DMS79 (cell line): ENCODE measurements at regions not wholly inside any gene's neighbourhood (a gene's known extent, or its start where the extent isn't known, plus 50 kb on each side); places are given as distances from the start of the nearest gene placed in this dataset.

Source experiments
- DNase-seq: peaks from one replicate; lab custom pipeline; 2025; lab: John Stamatoyannopoulos, UW

DNA sequence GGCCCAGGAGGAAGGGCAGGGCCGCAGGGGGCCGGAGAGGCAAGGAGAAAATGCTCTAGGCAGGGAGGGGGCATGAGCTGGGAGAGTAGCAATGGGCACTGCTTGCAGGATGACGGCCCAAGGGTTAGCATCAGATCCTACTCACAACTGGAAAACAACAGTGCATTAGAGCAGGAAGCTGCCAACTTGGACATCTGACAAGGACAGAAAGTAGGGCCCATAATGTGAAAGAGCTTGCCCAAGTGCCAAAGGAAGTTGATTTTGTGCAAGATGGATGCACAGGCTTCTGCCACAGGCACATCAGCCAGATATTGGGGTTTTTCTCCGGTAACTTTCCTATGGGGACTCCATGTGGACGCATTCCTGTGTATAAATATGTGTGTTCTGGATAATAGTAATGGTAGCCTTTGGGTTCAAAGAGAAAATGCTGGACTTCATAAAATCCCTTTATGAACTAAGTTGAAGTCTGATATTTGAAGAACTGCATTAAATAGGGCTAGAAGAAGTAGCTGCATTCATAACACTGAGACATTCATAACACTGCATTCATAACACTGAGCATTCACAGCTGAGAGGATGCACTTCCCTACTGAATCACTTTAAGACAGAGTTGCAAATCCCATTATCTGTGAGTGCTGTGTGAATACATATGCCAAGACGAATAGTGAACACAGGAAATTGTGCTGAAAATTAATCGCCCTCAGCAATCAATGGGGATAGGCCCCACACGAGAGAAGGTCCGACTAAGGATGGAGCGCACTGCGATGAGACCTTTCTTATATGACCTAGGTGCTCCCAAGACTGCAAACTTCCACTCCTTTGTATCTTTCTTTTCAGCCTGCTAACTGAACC lies 235.6 kb upstream of the PRDM1 start:
- no peak for DNase-seq

DNA sequence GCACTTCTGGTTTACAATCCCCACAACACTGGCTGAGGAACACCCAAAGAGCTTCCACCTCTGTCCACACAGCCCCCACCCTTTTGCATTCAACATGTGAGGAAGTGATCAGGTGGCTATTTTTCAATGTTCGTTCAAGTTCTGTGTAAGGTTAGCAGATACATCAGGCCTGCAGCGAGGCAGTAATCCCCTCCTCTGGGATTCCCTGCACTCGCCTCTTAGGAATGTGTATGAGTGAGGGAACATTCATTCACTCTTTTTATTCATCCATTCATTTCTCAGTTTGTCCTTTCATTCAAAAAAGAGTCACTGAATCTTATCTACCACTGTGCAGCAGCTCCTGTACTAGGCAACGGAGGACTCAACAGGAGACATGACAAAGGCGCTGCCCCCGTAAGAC lies 236.4 kb upstream of the PRDM1 start:
- DNase-seq = no peak

DNA sequence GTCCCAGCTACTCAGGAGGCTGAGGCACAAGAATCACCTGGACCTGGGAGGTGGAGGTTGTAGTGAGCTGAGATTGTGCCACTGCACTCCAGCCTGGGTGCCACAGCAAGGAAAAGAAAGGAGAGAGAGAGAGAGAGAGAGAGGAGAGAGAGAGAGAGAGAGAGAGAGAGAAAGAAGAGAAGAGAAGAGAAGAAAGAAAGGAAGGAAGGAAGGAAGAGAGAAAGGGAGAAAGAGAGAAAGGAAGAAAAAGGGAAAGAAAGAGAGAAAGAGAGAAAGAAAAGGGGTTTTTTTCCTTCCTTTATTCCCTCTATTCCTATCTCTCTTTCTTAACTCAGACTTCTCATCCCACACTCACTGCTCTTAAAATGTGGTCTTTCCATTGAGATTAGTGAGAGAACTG lies 238.7 kb upstream of the PRDM1 start:
- DNase-seq = no peak

DNA sequence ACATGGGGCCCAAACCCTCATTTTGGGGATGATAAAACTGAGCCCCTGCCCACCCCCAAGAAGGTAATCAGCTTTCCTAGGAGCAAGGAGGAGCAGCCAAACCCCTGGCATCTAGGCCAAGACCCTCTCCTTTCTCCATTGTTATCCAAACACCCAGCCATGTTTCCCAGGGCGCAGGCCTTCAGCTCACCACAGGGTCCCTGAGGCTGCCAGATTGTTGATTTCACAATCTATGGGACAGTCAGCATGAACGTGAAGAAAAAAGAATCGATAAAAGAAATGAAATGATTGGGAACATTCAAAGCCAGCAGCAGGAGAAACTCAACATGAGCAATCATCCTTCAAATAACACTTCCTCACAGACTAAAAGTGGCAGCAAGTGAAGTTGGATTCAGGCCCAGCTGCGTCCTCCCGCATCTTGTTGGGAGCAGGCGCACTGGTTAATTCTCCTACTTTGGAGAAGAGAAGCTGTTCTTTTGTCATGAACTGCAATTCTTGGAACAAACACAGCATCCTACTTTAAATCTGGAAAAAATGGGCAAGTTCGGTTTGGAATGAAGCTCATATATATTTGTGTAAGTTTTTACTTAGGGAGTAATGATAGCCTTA lies 241.8 kb upstream of the PRDM1 start:
- no peak for DNase-seq

DNA sequence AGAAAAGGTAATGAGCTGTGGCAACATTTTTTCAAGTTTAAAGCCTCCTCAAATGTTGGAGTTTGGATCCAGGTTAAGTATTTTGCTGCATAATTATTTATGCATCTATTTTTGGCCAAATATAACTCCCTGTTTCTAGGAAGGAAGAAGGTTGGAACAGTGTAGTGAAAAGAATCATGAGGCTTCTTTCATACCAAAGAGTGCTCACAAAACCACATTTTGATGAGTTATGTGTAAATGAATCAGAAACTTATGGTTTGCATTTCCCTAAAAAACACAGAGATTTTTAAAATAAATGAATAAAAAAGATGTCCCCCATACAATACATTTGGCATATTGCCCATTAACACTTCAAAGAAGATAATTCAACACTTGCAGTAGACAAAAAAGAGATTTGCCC lies 246.9 kb upstream of the PRDM1 start:
- DNase-seq = no peak

DNA sequence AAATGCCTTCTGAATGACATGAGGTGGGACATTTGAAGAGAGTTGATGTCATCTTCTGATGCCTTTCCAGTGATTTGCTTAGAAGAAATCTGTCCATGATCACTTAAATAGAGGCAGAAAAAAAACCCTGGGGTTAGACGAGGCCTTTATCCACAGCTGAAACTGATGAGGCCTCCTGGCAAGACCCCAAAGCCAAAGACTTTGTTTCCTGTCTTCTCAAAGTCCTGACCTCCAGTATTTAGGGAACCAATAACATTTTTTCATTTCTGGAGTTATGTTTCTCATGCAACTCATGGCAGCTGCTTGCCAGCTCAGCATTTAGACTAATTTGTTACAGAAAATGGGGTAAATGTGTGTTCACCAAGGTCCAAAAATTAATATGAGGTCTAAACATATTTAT lies 248.0 kb upstream of the PRDM1 start:
- no peak for DNase-seq

DNA sequence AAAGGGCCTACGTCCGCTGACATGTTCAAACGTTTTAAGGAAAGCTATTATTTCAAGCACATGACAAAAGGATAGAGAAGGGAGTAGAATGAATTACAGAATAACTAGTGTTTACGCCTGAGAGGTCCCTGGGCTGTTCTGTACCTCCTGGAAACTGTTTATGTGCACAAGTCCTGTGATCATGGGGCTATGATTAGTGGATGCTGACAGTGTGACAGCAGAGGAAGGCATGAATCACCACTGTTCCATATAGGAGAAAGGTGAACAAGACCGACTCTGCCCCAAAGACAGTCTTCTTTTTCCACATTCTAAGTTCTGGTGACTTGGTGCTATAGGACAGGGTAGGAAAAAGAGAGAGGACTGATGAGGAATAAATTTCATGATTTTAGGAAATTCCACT lies 249.2 kb upstream of the PRDM1 start:
- DNase-seq = no peak

DNA sequence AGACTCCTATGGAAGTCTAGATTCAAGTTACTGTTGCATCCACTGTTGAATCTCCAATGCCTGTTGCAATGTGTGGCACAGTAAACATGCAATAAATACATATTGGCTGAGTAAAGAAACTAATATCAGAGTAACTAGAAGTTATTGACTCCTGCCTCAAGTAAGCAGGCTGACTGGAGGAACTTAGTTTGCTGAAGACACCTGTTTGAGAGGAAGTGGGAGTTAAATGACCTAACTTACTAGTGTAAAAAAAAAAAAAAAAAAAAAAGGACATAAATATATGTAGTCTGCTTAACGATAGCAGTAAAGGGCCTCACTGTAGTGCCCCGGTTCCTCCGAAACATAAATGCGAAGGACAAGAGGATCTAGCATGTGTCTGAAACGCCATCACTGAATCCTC lies 249.8 kb upstream of the PRDM1 start:
- DNase-seq = no peak

DNA sequence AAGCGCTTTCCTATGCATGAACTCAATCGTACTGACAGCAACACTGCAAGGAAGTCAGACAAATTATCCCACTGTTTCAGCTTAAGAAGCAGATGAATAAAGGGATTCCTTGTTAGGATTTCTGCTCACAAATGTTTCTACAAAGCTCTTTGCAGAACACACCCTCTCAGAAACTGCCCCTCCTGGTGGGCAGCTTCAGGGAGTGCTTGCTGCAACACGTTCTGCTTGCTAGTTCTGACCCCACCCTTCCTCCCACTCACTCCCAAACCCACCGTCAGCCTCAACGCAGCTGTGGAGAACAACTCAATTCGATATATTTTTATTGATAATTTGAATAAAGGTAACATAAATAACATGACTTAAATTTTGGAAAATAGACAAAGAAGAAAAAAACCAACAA lies 250.8 kb upstream of the PRDM1 start:
- no peak for DNase-seq

DNA sequence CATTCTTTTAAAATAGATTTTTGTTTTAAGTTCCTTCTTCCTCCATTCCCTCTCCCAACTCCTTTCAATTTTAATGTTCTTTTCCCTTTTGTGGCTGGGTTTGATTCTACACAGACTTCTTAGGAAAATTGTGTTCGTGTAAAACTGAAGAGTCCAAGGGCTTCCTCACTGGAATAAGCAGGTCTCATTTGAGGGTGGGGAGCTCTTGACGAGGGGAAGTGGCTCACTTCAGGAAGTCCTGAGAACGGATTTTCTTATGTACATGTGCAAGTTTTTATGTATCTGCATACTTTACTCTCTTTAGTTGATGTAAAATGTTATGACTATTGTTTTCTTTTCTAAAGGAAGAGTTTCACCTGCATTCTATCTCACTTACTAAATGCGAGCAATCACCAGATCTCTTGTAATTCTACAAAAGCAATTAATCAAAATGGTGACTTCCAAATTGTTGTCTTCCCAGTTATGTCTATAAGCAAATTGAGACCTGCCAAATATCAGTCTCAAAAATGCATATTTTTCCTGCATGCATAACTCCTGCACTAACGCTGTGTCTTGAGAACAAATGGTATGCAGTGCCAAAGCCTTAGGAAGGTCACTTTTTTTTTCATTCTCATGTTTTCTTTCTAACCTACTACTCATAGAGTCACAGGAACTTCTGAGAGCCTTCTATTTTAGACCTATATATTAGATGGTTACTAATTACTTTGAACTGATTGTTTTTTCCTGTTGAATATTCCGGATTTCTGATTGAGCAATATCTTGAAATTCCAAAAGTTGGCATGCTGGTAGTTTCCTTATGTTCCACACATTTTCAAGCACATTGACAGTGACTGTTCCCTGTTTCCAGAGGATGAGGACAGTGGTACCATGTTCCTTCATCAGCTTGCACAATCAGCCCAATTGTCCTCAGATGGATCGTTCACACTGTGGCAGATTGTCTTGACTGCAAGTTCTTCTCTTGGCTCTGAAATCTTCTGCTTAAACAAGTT lies 251.9 kb upstream of the PRDM1 start:
- no peak for DNase-seq

DNA sequence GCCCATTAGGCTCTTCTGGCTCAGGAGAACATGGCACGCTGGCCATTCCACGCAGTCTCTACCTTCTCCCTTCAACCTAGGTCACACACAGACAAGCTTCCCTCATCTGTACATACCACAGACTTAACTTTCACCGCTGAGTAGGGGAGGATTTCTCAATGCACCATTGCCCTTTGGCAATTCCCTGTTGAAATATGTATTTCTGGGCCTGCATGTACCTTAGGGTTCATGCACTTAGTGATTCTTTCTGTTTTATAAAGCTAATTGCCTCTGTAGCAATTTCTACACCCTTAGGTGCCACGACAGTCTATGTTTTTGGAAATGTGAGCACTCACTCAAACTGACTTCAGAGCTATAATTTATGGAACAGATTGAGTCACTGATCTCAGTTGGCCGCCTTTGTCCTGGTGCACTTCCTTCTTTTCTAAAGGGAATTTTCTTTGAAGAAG lies 253.8 kb upstream of the PRDM1 start:
- no peak for DNase-seq

DNA sequence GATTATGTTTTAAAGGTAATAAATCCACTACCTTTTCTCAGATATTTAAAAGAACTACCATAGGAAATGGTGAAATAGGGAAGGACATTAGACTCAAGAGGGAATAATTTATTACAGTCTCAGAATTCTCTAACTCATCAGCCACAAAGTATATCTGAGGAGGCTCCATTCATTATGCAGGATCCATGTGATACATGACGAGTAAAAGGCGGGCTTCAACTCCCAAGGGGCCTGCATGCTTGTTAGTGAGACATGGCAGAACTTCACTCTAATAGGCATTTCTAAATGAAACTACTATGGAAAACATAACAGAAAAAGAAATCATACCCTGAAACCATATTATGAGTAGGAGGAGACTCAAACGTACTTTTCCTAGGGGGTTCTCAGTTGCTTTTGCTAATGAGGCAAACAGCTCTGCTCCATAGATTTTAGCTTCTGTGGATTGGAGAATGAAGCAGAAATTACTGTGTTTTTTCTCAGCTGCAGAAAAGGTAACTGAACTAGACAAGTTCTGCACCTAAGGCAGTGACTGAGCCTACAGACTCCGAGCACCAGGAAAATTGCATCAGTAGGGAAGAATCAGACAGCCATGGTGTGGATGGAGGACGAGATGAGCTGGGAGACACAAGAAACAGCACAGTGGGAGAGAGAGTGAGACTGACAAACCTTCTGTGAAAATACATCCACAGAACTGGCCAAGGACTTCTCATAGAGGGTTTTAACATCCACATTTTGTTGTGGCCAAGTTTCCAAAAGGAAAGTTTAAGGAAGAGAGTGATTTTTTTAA lies 254.6 kb upstream of the PRDM1 start:
- no peak for DNase-seq

DNA sequence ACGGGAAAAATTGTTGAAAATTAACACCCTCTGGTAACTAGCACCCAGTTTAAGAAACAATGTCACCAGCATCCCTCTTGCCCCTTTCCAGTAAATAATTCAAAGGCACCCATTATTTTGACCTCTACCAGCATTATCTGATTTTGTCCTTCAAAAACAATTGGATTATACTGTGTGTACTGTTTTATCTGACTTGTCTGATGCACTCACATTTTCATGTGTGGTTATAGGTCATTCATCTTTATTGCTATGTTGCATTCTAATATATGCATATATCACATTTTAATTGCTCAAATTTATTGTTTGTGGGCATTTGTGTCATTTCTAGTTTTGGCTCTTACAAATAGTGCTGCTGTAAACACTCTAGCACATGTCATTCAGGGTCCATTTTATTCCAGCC lies 260.9 kb upstream of the PRDM1 start:
- DNase-seq = no peak

DNA sequence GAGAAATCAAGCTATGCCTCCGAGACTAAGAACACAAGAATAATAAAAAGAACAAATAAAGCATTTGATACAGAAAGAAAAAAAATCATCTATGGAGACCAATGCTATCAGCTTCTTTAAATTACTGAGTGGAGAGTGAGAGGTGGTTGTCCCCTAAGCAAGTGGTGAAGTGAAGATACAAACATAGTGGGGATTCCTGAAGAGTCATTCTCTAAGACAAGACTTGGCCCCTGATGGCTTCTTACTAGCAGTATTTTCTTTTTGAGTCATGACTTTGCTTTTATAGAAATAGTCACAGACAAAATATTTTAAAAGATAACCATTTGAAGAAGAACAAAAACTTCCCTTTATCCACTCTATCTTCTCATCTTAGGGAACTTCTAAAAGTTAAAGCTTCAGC lies 261.4 kb upstream of the PRDM1 start:
- no peak for DNase-seq

DNA sequence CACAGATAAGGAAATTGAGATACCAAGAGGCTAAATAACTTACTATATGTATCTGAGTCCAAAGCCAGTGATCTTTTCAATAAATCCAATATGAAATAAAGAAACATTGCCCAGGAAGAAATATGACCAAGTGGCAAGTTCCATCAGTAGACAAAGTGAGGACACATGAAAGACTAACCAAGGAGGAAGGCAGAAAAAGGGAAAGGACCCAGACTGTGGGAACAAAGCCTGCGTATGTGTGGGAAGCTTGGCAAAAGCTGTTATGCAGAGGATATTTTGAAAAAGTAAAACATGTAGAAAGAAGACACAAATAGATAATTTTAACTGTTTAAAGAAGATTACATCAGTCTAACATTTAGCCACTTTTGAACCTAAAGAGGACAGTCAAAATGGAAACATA lies 264.4 kb upstream of the PRDM1 start:
- DNase-seq = no peak

DNA sequence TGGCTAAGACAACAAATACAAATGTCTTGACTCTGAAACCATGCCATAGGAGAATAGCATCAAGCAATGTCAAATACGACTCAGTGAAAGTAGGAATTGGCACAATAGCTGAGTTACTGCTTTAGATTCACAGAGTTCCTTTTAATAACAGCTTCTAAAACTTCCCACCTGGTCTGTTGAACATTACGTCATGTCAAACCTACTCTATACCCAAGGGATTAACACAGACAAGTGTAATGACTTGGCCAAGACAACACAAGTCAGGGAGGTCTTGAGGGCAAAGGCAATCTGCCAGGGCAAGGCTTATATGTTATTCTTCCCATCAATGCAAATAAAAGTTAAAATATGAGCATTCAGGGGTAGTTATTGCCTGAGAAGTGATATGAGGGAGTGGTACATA lies 265.1 kb upstream of the PRDM1 start:
- DNase-seq = no peak

DNA sequence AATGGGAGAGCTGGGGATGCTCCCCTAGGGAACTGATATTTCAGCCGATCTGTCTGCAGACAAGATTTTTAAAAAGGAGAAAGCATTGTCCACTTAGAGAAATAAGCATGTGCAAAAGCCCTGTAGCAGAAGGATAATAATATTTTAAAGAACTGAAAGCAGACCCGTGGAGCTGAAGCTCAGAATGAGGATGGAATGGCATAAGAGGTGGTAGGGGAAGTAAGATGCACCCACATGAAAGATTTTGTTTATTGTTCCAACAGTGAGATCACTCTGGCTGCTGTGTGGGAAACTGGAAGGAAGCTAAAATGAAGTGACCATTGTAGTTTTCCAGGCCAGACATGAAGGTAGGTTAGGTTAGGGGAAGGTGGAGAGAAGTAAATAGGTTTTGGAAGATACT lies 266.4 kb upstream of the PRDM1 start:
- DNase-seq = no peak

DNA sequence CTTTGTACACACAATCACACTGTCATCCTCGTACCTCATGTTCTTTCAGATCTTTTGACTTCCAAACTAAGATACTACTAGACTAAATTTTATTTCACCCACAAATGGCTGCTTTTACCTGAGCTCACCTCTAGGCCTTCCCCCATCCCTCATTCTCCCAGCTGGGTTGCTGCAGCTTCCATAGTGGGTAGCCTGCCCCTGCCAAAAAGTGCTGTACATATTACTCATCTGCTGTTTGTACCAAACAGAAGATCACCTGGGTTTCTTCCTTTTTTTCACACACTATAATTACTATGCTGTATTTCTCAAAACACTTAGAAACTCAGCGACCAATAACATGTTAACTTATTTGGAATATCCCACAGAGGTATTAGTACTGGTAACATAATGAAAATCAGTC lies 267.6 kb upstream of the PRDM1 start:
- DNase-seq = no peak

DNA sequence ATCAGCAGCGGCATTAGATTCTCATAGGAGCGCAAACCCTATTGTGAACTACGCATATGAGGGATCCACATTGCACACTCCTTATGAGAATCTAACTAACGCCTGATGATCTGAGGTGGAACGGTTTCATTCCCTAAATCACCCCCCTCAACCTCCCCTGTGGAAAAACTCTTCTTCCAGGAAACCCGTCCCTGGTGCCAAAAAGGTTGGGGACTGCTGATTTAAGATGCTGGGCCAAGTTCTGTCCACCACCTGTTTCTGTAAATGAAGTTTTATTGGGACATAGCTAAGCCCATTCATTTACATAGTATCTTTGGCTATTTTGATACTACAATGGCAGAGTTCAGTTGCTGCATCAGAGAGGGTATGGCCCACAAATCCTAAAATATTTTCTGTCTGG lies 268.2 kb upstream of the PRDM1 start:
- DNase-seq = no peak

DNA sequence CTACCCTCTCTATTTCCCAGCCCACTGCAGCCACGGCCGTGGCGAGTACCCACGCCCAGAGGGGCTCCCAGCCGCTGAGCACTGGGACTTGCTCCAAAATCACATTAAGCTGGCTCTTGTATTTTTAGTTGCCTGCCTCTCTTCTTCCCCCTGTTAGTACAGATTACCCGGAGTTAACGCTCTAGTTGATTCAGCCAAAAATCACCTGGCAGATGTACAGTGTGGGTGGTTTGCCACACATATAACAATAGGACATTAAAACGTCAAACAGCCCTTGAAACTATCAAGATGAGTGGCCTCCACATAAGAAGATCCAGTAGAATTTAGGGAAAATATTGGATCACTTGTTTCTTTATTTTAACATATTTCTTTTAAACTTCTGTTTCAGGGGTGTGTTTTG lies 268.8 kb upstream of the PRDM1 start:
- no peak for DNase-seq

DNA sequence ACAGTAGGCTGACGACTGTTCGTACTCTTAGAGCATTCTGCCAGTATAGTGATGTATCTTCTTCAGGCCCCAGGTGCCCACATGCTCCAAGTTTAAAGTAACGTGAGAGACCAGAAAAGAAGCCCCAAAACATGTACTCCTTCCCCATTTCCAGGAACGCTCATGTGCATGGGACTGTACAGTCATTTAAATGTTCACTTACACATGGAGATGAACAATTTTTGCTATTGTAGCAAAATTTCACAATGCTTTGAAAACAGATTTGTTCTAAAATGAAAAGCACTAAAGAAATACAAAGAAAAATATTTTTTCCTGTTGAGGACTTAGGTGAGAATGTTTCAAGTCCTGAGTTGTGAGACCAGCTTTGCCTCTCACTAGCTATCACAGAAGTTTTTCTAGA lies 269.3 kb upstream of the PRDM1 start:
- no peak for DNase-seq
